Islet precursor cell (in vitro differentiated cells): ENCODE measurements at regions not wholly inside any gene's neighbourhood (a gene's known extent, or its start where the extent isn't known, plus 50 kb on each side); places are given as distances from the start of the nearest gene placed in this dataset.
"Not testable (repeated sequence)": the region's sequence is repeated elsewhere in the genome, so short reads cannot be mapped to it uniquely, and the experiment has no call there.

Source experiments
- DNase-seq: peaks from one replicate; pipeline ENCODE4 v3.0.0-alpha.2; 2018

- DNase-seq = peak; percentile 36
Measured at GRCh38 chr22:49694462-49695260, 133.0 kb downstream of the BRD1 start.

DNA sequence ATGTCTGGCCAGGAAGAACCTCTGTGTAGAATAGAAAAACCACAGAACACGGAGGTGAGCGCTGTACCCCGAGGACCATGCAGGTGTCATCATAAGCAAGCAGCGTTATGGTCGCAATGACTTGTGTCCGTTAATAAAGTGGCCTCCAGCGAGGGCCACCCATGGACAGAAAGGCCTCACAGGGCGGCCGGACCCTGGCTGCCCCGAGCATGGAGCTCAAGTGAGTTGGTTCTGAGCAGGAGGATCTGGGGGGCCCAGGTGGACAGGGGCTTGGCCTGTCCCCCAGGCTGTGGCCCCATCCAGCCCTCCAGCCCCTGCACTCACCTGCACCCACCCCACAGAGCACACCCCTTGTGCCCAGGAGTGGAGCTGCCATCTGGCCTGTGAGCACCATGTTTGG lies 133.8 kb downstream of the BRD1 start:
- peak; percentile 27 for DNase-seq

DNA sequence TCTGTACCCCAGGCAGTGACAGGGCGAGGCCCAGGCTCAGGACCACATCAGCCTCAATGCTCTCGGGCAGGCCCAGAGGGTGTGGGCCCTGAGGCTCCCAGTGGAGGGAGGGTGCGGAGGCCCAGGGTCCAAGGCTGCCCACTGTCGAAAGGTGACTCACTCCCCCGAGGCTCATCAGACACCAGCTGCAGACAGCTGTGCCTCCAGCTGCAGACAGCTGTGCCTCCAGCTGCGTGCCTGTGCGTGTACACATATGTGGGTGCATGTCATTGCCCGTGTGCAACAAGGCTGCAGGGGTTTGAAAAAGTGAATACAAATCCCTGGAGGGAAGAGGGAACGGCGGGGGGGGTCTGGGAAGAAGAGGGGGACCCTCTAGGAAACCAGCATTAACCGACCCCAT lies 134.3 kb downstream of the BRD1 start:
- peak; percentile 41 for DNase-seq

GRCh38 chr22:49692499-49693225 lies 135.0 kb downstream of the BRD1 start:
- DNase-seq = peak; percentile 44

- peak; percentile 28 for DNase-seq
Measured at GRCh38 chr22:49691256-49691655, 136.4 kb downstream of the BRD1 start.

DNA sequence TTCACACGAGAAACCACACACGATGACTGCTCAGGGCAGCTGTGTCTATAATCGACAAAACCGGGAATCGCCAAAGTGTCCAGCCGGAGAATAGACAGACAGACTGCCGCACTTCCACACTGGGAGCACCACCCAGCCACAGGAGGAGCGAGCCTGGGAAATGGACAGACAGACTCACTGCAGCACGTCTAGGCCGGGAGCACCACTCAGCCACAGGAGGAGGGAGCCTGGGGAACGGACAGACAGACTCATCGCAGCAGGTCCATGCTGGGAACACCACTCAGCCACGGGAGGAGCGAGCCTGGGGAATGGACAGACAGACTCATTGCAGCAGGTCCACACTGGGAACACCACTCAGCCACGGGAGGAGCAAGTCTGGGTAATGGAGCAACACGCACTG lies 137.2 kb downstream of the BRD1 start:
- DNase-seq = peak; percentile 52

- DNase-seq = no peak
Measured at GRCh38 chr22:49689858-49690257, 137.8 kb downstream of the BRD1 start.

- DNase-seq = peak; percentile 25
Measured at GRCh38 chr22:49689255-49689770, 138.4 kb downstream of the BRD1 start.

DNA sequence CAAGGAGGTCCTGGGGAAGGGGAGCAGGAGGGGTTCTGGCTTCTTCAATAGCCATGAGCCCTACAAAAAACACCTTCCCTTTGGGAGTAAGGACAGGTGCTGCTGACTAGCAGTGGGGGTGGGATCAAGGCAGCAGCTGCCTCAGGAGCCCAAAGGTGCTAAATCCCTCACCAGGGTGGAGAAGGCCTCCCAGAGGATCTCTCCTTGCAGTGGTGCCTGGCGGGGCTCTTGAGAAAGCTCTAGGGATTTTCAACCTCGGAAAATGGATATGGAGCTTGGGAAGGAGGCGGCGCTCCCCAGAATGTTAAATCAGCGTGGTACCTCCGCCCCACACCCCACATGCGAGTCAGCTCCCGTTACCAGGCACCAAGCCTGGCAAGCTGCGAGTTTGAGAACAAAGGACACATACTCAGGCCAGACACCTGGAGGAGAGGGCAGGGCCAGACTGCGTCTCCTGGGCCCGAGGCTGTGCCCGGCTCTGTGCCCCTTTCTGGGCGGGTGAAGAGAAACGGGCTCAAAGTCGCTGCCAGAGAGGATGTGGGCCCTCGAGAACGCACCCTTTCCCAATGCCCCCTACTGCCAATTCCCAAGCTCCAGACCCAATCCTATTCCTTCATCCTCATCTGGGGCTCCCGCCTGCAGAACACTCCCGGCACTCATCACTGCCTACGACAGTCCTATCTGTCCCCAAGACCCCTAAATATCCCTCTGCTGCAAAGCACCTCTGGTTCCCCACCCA lies 139.0 kb downstream of the BRD1 start:
- peak; percentile 33 for DNase-seq

GRCh38 chr22:49687786-49688515 lies 139.7 kb downstream of the BRD1 start:
- DNase-seq = peak; percentile 49

DNA sequence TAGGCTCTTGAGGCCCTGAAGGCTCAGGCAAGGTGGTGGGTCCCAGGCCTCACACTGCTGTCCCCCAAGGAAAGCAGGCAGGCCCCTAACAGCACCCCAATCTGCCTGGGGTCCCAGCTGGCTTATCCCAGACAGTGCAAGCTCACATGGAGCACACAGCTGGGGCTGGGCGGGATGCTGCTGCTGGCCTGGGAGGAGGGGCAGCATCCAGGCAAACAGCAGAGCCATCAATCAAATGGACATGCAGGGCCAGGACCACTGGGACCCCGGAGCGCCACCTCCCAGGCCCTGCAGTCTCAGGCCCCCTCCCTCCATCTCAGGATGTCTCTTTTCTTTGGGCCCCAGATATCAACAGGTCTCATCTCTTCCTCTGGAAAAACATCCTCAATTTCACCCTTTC lies 140.3 kb downstream of the BRD1 start:
- peak; percentile 36 for DNase-seq

GRCh38 chr22:49686495-49687219 lies 141.0 kb downstream of the BRD1 start:
- no peak for DNase-seq

DNA sequence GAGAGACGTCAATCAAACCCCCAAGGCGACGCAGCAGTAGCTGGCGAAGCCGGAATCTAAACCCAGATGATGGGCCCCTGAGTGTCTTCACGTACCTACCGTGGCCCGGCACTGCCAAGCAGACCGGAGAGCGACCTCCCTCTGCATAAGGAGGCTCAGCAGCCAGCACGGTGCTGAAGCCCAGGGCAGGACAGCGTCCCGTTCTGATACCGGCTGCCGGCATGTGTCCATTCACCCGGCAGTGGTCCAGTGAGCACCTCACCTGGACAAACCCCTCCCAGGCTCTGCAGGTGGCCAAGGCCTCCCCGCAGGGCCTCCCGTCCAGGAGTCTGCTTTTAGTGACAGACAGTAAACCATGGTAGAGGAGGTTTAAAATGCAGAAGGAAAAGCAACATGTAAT lies 142.0 kb downstream of the BRD1 start:
- DNase-seq = no peak

GRCh38 chr22:49685116-49685515 lies 142.6 kb downstream of the BRD1 start:
- no peak for DNase-seq

- DNase-seq = no peak
Measured at GRCh38 chr22:49683032-49683431, 144.6 kb downstream of the BRD1 start.

GRCh38 chr22:49680819-49681218 lies 146.9 kb downstream of the BRD1 start:
- DNase-seq = not testable (repeated sequence)

GRCh38 chr22:49678842-49679170 lies 148.9 kb downstream of the BRD1 start:
- DNase-seq = peak; percentile 21

DNA sequence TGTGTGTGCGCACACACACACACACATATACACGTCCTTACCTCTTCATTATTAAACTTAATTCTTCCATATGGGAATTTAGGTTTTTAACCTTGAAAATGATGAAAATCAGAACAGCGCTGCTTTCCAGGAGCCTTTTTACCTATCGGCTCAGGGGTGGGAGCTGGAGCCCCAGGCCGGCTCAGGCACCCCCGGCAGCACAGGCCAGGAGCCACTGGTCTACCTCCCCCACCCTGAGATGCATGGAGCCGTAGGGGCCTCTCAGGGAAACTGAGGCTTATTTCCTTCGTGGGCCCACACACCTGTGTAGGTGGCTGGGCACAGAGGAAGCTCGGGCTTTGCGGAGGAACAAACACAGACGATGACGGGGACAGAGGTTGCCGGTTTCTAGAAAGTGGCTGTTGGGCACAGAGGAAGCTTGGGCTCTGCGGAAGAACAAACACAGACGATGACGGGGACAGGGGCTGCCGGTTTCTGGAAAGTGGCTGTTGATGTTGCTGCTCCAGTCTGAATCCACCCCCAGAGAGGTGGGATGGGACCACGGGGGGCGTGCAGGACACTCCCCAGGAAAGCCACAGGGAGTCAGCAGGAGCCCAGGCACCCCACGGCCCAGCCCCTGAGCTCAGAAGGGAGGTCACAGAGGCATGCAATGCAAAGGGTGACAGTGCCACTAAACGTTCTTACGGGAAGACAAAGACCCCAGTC lies 149.4 kb downstream of the BRD1 start:
- peak; percentile 27 for DNase-seq

DNA sequence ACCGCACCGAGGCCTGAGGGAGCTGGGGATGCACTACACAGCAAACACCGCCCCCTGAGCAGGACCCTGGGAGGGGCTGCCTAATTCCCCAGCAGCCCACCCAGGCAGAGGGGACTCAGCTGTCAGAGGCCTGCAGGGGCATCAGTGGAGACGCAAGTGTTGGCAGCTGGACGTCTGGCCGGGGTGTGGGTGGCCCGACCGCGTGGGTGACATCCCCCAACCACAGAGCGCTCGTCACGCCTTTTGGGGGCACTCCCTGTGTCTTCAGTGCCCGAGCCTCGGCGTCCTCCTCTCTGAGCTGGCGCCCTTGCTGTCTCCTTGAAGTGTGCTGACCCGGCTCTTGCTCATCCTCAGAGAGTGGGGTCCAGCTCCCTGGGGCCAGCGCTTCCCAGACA lies 150.2 kb downstream of the BRD1 start:
- no peak for DNase-seq

DNA sequence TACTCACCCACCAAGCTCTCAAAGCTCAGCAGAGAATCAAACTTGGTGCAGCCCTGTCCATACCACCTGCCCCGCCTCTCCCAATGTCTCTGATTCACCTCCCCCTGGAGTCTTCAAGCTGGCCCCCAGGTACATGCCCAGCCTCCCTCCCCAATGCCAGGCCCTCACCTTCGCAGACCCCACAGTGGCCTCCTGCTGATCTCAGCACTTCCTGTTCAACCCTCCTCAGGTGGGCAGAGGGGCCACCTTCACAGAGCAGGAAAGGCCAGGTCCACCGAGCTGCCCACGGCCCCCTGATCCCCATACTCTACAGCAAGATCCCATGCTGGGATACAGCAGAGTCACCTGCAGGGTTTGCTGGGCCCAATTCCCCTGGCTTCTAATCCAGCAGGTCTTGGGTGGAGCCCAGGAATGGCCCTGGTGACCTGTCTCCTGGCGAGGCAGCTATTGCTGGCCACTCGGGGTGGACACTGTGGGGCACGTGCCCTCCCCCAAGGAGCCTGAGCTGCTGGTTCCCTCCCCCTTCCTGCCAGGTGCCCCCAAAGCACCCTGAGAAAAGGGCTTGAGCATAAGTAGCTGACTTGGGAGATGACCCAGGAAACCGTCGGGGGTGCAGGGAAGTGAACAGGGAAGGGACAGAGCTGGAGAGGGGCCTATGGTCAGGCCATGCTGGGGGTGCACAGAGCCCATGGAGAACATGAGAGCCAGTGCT lies 150.7 kb downstream of the BRD1 start:
- no peak for DNase-seq

GRCh38 chr22:49676230-49676629 lies 151.4 kb downstream of the BRD1 start:
- no peak for DNase-seq
